Right ventricle myocardium inferior (tissue), 1 donor: ENCODE measurements at regions not wholly inside any gene's neighbourhood (a gene's known extent, or its start where the extent isn't known, plus 50 kb on each side); places are given as distances from the start of the nearest gene placed in this dataset.

Experiments
- ATAC-seq: fragments of 200-7000 bp; cut with Tn5 transposase; one replicate; pipeline ENCODE4 v1.9.1; 2020; ENCODE audit warnings: mild to moderate bottlenecking, moderate library complexity
- DNase-seq: peaks from one replicate; pipeline ENCODE4 v3.0.0; 2021; ENCODE audit errors: missing footprints
- intact Hi-C: fragments of 100-400 bp; cut with DNase I; formaldehyde crosslinking; loops from one replicate; pipeline ENCODE4 v1.11.0; 2022
- donor health status: DM: no; HTN: yes; CAD: no; lungs with severe emphysema.

GRCh38 chr1:5488448-5488847 is 503.8 kb downstream of the NPHP4 start:
- DNase-seq (no peak), ATAC-seq (no peak)
- intact Hi-C loops: no loop called here

- ATAC-seq (no peak), DNase-seq (no peak)
- intact Hi-C loops: no loop called here
These were observed 506.1 kb downstream of the NPHP4 start for GRCh38 chr1:5485968-5486696.

GRCh38 chr1:5485436-5485835 is 506.8 kb downstream of the NPHP4 start:
- DNase-seq: no peak
- ATAC-seq: no peak
- intact Hi-C loops: no loop called here

- no peak for ATAC-seq
- intact Hi-C loops: no loop called here
- DNase-seq: no peak
These were observed 507.6 kb downstream of the NPHP4 start for GRCh38 chr1:5484451-5485165.

GRCh38 chr1:5481889-5482288 is 510.3 kb downstream of the NPHP4 start:
- intact Hi-C loops: no loop called here
- ATAC-seq (no peak), DNase-seq (no peak)

GRCh38 chr1:5480906-5481305 is 511.3 kb downstream of the NPHP4 start:
- intact Hi-C loops: no loop called here
- ATAC-seq (no peak), DNase-seq (no peak)

- intact Hi-C loops: no loop called here
- DNase-seq (no peak), ATAC-seq (no peak)
These were observed 512.2 kb downstream of the NPHP4 start for GRCh38 chr1:5479876-5480646.

GRCh38 chr1:5478961-5479360 is 513.3 kb downstream of the NPHP4 start:
- DNase-seq (no peak), ATAC-seq (no peak)

GRCh38 chr1:5478156-5478695 is 514.0 kb downstream of the NPHP4 start:
- intact Hi-C loops: no loop called here
- no peak for DNase-seq
- no peak for ATAC-seq

More at GRCh38 chr1:5478961-5479360, 513.3 kb downstream of the NPHP4 start:
- intact Hi-C loops: no loop called here

- ATAC-seq (no peak), DNase-seq (no peak)
- intact Hi-C loops: no loop called here
These were observed 514.5 kb downstream of the NPHP4 start for GRCh38 chr1:5477716-5478115.

GRCh38 chr1:5475572-5475971 is 516.7 kb downstream of the NPHP4 start:
- intact Hi-C loops: no loop called here

GRCh38 chr1:5473268-5473667 is 519.0 kb downstream of the NPHP4 start:
- ATAC-seq (no peak), DNase-seq (no peak)
- intact Hi-C loops: no loop called here

More at GRCh38 chr1:5475572-5475971, 516.7 kb downstream of the NPHP4 start:
- DNase-seq: no peak
- no peak for ATAC-seq

- DNase-seq (no peak), ATAC-seq (no peak)
- intact Hi-C loops: no loop called here
These were observed 525.7 kb downstream of the NPHP4 start for GRCh38 chr1:5466487-5466886.

GRCh38 chr1:5465281-5465711 is 526.9 kb downstream of the NPHP4 start:
- intact Hi-C loops: no loop called here
- DNase-seq (no peak), ATAC-seq (no peak)

GRCh38 chr1:5464366-5464765 is 527.9 kb downstream of the NPHP4 start:
- intact Hi-C loops: no loop called here

GRCh38 chr1:5460974-5461373 is 531.3 kb downstream of the NPHP4 start:
- intact Hi-C loops: no loop called here
- DNase-seq: no peak
- ATAC-seq: no peak

More at GRCh38 chr1:5464366-5464765, 527.9 kb downstream of the NPHP4 start:
- ATAC-seq (no peak), DNase-seq (no peak)

- DNase-seq (no peak), ATAC-seq (no peak)
These were observed 532.2 kb downstream of the NPHP4 start for GRCh38 chr1:5459839-5460610.

GRCh38 chr1:5458248-5458647 is 534.0 kb downstream of the NPHP4 start:
- DNase-seq (no peak), ATAC-seq (no peak)
- intact Hi-C loops: no loop called here

More at GRCh38 chr1:5459839-5460610, 532.2 kb downstream of the NPHP4 start:
- intact Hi-C loops: no loop called here
